ENCODE measurements at regions not wholly inside any gene's neighbourhood (a gene's known extent, or its start where the extent isn't known, plus 50 kb on each side); places are given as distances from the start of the nearest gene placed in this dataset.

DNA sequence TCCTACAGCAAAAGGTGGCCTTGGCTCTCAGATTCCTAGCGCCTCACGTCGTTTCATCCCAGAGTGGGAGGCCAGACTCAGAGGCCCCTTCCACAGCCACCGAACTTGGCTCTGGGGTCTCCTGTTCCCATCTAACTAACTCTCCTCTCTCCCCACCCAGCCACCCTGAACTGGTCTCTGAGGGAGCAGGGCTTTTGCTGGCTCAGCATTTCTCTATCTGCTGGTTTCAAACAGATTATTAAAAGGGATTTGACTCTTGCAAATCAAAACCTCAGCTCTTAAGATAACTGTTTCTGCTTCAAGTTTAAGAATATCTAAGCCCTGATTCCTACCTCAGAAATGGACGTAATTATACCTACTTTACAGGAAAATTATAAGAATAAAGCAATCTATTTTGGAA, 91.0 kb upstream of the ATP1B1 start:
- no peak overlapping the region for H3K9ac ChIP-seq (ENCODE audit: insufficient read length, low read depth)
- H3K4me3 ChIP-seq (ENCODE audit: insufficient read length, low read depth), result no peak overlapping the region
- H3K4me1 ChIP-seq (ENCODE audit: insufficient read depth, insufficient read length), result no peaks in the 10 kb centered on the region
- DNase-seq (ENCODE audit: low read depth, low spot score), result no peak
- H3K9me3 ChIP-seq (ENCODE audit: insufficient read depth, low read length), result no peaks in the 10 kb centered on the region
- no peaks in the 10 kb centered on the region for H3K27me3 ChIP-seq (ENCODE audit: insufficient read depth, insufficient read length)
- TF ChIP-seq SUZ12 (IDR thresholded peaks at IDR 0.05; ENCODE audit: extremely low read depth, insufficient read depth, insufficient read length) (no peak), YY1 (IDR thresholded peaks at IDR 0.05; ENCODE audit: insufficient read depth, insufficient read length) (no peak), ZNF274 (IDR thresholded peaks at IDR 0.05; ENCODE audit: low read depth, low read length) (no peak)
- H3K36me3 ChIP-seq (ENCODE audit: insufficient read depth, insufficient read length, low read length), result no peaks in the 10 kb centered on the region

GRCh38 chr1:169018751-169019150, 87.7 kb upstream of the ATP1B1 start:
- Histone ChIP-seq H3K4me1 (ENCODE audit: insufficient read depth, insufficient read length) (no peaks in the 10 kb centered on the region), H3K4me3 (ENCODE audit: insufficient read length, low read depth) (no peak overlapping the region), H3K9me3 (ENCODE audit: insufficient read depth, low read length) (no peaks in the 10 kb centered on the region), H3K36me3 (ENCODE audit: insufficient read depth, insufficient read length, low read length) (no peaks in the 10 kb centered on the region), H3K27me3 (ENCODE audit: insufficient read depth, insufficient read length) (no peaks in the 10 kb centered on the region), H3K9ac (ENCODE audit: insufficient read length, low read depth) (no peak overlapping the region)
- no peak for DNase-seq (ENCODE audit: low read depth, low spot score)
- TF ChIP-seq SUZ12 (IDR thresholded peaks at IDR 0.05; ENCODE audit: extremely low read depth, insufficient read depth, insufficient read length) (no peak), ZNF274 (IDR thresholded peaks at IDR 0.05; ENCODE audit: low read depth, low read length) (no peak), YY1 (IDR thresholded peaks at IDR 0.05; ENCODE audit: insufficient read depth, insufficient read length) (no peak)

- H3K9ac ChIP-seq (ENCODE audit: insufficient read length, low read depth), result no peak overlapping the region
- TF ChIP-seq ZNF274 (IDR thresholded peaks at IDR 0.05; ENCODE audit: low read depth, low read length) (no peak), SUZ12 (IDR thresholded peaks at IDR 0.05; ENCODE audit: extremely low read depth, insufficient read depth, insufficient read length) (no peak), YY1 (IDR thresholded peaks at IDR 0.05; ENCODE audit: insufficient read depth, insufficient read length) (no peak)
- no peaks in the 10 kb centered on the region for H3K9me3 ChIP-seq (ENCODE audit: insufficient read depth, low read length)
- no peak overlapping the region for H3K4me3 ChIP-seq (ENCODE audit: insufficient read length, low read depth)
- H3K4me1 ChIP-seq (ENCODE audit: insufficient read depth, insufficient read length), result no peaks in the 10 kb centered on the region
- no peaks in the 10 kb centered on the region for H3K36me3 ChIP-seq (ENCODE audit: insufficient read depth, insufficient read length, low read length)
- DNase-seq (ENCODE audit: low read depth, low spot score), result no peak
- no peaks in the 10 kb centered on the region for H3K27me3 ChIP-seq (ENCODE audit: insufficient read depth, insufficient read length)
These were observed 87.0 kb upstream of the ATP1B1 start for GRCh38 chr1:169019419-169020058.

GRCh38 chr1:169020684-169021083, 85.8 kb upstream of the ATP1B1 start:
- no peaks in the 10 kb centered on the region for H3K36me3 ChIP-seq (ENCODE audit: insufficient read depth, insufficient read length, low read length)
- DNase-seq (ENCODE audit: low read depth, low spot score), result no peak
- TF ChIP-seq YY1 (IDR thresholded peaks at IDR 0.05; ENCODE audit: insufficient read depth, insufficient read length) (no peak), SUZ12 (IDR thresholded peaks at IDR 0.05; ENCODE audit: extremely low read depth, insufficient read depth, insufficient read length) (no peak), ZNF274 (IDR thresholded peaks at IDR 0.05; ENCODE audit: low read depth, low read length) (no peak)
- H3K9me3 ChIP-seq (ENCODE audit: insufficient read depth, low read length), result no peaks in the 10 kb centered on the region
- H3K9ac ChIP-seq (ENCODE audit: insufficient read length, low read depth), result no peak overlapping the region
- H3K27me3 ChIP-seq (ENCODE audit: insufficient read depth, insufficient read length), result no peaks in the 10 kb centered on the region
- H3K4me3 ChIP-seq (ENCODE audit: insufficient read length, low read depth), result no peak overlapping the region
- no peaks in the 10 kb centered on the region for H3K4me1 ChIP-seq (ENCODE audit: insufficient read depth, insufficient read length)

DNA sequence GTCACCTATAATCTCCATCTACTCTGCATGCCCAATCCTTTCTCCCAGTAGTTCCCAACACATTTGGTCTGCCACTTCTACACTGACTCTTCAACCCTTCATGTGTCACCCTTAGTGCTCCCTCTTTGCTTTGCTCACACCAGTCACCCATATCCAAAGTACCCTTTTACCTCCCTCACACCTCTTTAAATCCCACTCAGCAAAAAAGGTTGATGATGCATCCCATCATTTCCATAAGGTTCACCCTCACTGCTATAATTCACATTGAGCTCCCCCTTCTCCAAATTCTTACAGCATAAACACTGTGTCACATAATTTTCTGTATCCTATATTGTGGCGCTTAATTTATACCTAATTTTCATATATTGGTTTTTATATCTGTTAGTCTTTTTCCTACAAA, 83.8 kb upstream of the ATP1B1 start:
- Histone ChIP-seq H3K4me3 (ENCODE audit: insufficient read length, low read depth) (no peak overlapping the region), H3K27me3 (ENCODE audit: insufficient read depth, insufficient read length) (no peaks in the 10 kb centered on the region), H3K36me3 (ENCODE audit: insufficient read depth, insufficient read length, low read length) (no peaks in the 10 kb centered on the region), H3K9ac (ENCODE audit: insufficient read length, low read depth) (no peak overlapping the region), H3K4me1 (ENCODE audit: insufficient read depth, insufficient read length) (no peaks in the 10 kb centered on the region), H3K9me3 (ENCODE audit: insufficient read depth, low read length) (no peaks in the 10 kb centered on the region)
- TF ChIP-seq SUZ12 (IDR thresholded peaks at IDR 0.05; ENCODE audit: extremely low read depth, insufficient read depth, insufficient read length), result no peak
- no peak for TF ChIP-seq YY1 (IDR thresholded peaks at IDR 0.05; ENCODE audit: insufficient read depth, insufficient read length)
- no peak for TF ChIP-seq ZNF274 (IDR thresholded peaks at IDR 0.05; ENCODE audit: low read depth, low read length)
- DNase-seq (ENCODE audit: low read depth, low spot score), result no peak

GRCh38 chr1:169024255-169024654, 82.2 kb upstream of the ATP1B1 start:
- Histone ChIP-seq H3K4me1 (ENCODE audit: insufficient read depth, insufficient read length) (no peaks in the 10 kb centered on the region), H3K4me3 (ENCODE audit: insufficient read length, low read depth) (no peak overlapping the region), H3K9me3 (ENCODE audit: insufficient read depth, low read length) (no peaks in the 10 kb centered on the region), H3K27me3 (ENCODE audit: insufficient read depth, insufficient read length) (no peaks in the 10 kb centered on the region), H3K36me3 (ENCODE audit: insufficient read depth, insufficient read length, low read length) (no peaks in the 10 kb centered on the region), H3K9ac (ENCODE audit: insufficient read length, low read depth) (no peak overlapping the region)
- TF ChIP-seq SUZ12 (IDR thresholded peaks at IDR 0.05; ENCODE audit: extremely low read depth, insufficient read depth, insufficient read length) (no peak), ZNF274 (IDR thresholded peaks at IDR 0.05; ENCODE audit: low read depth, low read length) (no peak), YY1 (IDR thresholded peaks at IDR 0.05; ENCODE audit: insufficient read depth, insufficient read length) (no peak)
- DNase-seq (ENCODE audit: low read depth, low spot score), result no peak

DNA sequence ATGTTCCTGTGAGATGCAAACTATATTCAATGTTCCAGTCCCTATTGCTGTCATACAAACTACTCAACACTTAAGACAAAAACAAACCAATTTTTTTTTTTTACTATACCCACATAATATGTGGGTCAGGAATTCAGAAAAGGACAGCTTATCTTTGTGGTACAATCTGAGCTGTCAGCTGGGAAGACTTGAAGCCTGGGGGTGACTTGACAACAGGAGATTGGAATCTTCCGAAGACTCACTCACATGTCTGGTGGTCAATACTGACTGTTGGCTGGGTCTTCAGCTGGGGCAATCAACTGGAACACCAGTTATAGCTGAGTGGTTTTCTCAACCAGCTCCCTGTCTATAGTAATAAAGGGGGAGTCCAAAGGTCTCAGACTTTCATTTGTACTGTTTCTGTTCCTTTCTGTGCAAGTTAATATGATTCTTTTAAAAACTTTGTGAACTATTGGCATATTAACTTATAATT, 81.7 kb upstream of the ATP1B1 start:
- Histone ChIP-seq H3K9me3 (ENCODE audit: insufficient read depth, low read length) (no peaks in the 10 kb centered on the region), H3K4me1 (ENCODE audit: insufficient read depth, insufficient read length) (no peaks in the 10 kb centered on the region), H3K4me3 (ENCODE audit: insufficient read length, low read depth) (no peak overlapping the region), H3K9ac (ENCODE audit: insufficient read length, low read depth) (no peak overlapping the region), H3K36me3 (ENCODE audit: insufficient read depth, insufficient read length, low read length) (no peaks in the 10 kb centered on the region), H3K27me3 (ENCODE audit: insufficient read depth, insufficient read length) (no peaks in the 10 kb centered on the region)
- DNase-seq (ENCODE audit: low read depth, low spot score), result no peak
- no peak for TF ChIP-seq ZNF274 (IDR thresholded peaks at IDR 0.05; ENCODE audit: low read depth, low read length)
- no peak for TF ChIP-seq YY1 (IDR thresholded peaks at IDR 0.05; ENCODE audit: insufficient read depth, insufficient read length)
- no peak for TF ChIP-seq SUZ12 (IDR thresholded peaks at IDR 0.05; ENCODE audit: extremely low read depth, insufficient read depth, insufficient read length)
